GM20000 (cell line): ENCODE measurements at regions not wholly inside any gene's neighbourhood (a gene's known extent, or its start where the extent isn't known, plus 50 kb on each side); places are given as distances from the start of the nearest gene placed in this dataset.

Experiments
- DNase-seq: peaks from one replicate; pipeline ENCODE4 v3.0.0; 2012; ENCODE audit warnings: low spot score
- TF ChIP-seq, protein P1 (sequence below): IDR thresholded peaks from 2 replicates; pipeline ENCODE4 v1.5.1; 2012; ENCODE audit warnings: mild to moderate bottlenecking, control low read depth; ENCODE audit errors: extremely low read depth, missing control alignments

DNA sequence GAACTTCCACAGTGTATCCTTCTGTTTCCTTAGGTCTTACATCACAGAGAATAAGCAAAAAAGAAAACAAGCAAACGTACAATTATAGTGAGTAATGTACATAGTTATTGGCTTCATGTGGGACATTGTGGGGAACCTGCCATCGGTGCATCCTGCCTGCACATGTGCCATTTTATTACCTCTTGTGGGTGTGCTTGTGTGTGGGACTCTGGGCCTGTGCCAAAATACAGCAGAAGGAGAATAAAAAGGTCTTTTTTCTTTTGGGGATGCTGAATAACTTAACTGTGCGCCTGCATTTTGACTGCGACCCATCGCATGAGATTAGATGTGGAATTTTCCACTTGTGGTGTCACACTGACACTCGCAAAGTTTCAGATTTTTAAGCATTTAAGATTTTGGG, 169.6 kb upstream of the DCBLD2 start:
- no peak for DNase-seq
- TF ChIP-seq, protein P1, sequence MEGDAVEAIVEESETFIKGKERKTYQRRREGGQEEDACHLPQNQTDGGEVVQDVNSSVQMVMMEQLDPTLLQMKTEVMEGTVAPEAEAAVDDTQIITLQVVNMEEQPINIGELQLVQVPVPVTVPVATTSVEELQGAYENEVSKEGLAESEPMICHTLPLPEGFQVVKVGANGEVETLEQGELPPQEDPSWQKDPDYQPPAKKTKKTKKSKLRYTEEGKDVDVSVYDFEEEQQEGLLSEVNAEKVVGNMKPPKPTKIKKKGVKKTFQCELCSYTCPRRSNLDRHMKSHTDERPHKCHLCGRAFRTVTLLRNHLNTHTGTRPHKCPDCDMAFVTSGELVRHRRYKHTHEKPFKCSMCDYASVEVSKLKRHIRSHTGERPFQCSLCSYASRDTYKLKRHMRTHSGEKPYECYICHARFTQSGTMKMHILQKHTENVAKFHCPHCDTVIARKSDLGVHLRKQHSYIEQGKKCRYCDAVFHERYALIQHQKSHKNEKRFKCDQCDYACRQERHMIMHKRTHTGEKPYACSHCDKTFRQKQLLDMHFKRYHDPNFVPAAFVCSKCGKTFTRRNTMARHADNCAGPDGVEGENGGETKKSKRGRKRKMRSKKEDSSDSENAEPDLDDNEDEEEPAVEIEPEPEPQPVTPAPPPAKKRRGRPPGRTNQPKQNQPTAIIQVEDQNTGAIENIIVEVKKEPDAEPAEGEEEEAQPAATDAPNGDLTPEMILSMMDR: no peak

DNA sequence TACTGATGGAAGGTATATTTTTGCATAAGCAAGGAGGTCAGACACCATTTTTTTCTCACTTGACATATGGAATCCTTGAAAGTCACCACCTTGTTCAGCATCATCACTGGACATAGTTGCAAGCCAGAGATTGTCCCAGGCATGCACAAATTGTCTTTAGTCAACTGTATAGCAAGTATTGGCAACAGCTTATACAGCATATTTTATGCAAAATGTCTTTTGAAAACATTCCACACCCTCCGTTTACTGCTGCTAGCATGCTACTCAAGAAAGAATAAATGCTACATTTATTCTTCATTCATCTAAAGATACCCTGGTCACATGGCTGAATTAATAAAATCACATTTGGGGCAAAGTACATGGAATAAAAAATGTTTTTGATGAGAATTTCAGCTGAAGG, 168.5 kb upstream of the DCBLD2 start:
- TF ChIP-seq, protein P1: no peak
- DNase-seq: no peak

DNA sequence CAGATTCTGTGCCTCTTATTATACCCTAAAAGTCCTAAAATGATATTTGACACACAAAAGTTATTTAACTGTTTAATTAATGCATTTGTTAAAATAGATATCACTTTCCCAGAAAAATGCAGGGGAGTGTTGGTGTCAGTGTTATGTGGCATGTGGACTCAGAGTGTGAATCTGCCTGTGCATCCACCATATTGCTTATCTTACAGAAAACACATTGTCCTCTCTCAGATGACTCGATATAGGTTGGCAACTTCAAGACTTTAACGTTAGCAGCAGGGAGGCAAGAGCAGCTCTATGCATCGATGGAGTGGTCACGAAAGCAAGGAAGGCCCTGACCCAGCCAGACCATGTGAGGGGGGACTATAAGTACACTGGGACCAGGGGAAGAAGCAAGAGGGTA, 165.4 kb upstream of the DCBLD2 start:
- TF ChIP-seq, protein P1: no peak
- no peak for DNase-seq

- no peak for DNase-seq
- TF ChIP-seq, protein P1: no peak
Measured at GRCh38 chr3:99049164-99049563, 147.7 kb upstream of the DCBLD2 start.

- DNase-seq: no peak
- TF ChIP-seq, protein P1: no peak
Measured at GRCh38 chr3:99041747-99042146, 140.3 kb upstream of the DCBLD2 start.

- TF ChIP-seq, protein P1: no peak
- DNase-seq: no peak
Measured at GRCh38 chr3:99031778-99032177, 130.3 kb upstream of the DCBLD2 start.

DNA sequence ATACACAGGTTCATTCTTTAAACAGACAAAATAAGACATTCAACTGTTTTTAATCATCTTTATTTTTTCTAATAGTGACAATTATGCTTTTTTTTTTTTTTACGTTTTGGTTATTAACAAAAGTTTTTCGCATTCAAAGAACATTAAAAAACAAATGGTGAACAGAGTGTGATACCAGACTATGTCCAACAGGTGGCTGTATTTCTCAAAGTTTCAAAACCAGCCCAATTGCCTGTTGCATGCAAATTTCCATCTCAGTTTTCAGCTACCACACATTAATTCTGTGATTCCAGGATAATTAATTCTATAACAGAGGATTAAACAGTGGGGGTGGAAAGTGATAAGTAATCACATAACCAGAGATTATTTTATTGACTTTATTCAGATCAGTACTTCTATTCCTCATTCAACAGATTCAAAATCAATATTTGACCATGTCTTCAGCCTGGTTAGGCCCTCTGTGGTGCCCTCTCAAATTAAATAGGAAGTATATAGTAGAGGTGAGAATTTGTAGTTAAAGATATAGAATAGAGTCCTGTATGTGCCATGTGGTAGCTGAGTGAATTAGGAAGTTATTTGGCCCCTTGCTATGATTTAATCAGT, 122.2 kb upstream of the DCBLD2 start:
- TF ChIP-seq, protein P1: peak; percentile 32
- DNase-seq: peak; percentile 31
